ENCODE measurements at regions not wholly inside any gene's neighbourhood (a gene's known extent, or its start where the extent isn't known, plus 50 kb on each side); places are given as distances from the start of the nearest gene placed in this dataset.
"Not testable (repeated sequence)": the region's sequence is repeated elsewhere in the genome, so short reads cannot be mapped to it uniquely, and the experiment has no call there.

DNA sequence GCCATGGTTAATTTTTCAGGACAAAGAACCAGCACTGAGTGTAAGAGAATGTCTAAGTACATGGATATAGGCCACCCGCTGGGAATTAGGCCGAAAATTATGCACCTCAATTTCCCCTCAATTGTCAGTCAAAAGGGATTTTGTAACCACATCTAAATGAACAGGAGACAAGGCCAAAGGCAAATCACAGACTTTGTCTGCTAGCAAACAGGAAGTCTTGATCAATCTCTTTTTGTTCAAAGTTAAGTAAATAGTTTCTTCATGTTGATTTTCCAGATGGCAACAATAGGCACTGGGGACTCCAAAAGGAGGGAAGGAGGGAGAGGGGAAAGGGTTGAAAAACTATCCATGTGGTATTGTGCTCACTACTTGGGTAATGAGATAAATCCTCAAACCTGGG lies 276.0 kb downstream of the COG6 start:
- CTCF ChIA-PET (ENCODE audit: unreplicated experiment) = no interaction called here
- Histone ChIP-seq H4K20me1 (ENCODE audit: insufficient read depth, low read length) (no peaks in the 10 kb centered on the region), H3K4me3 (ENCODE audit: low read depth, low read length, poor library complexity, severe bottlenecking) (no peak overlapping the region), H3K9me2 (ENCODE audit: insufficient read depth, low read length) (no peaks in the 10 kb centered on the region), H3K4me1 (ENCODE audit: insufficient read depth, low read length, poor library complexity, severe bottlenecking) (peaks cover 12% of the 10 kb centered on the region), H2AFZ (ENCODE audit: low read length) (no peak overlapping the region), H3K4me2 (ENCODE audit: low read length) (no peak overlapping the region), H3K9me3 (ENCODE audit: low read length) (no peaks in the 10 kb centered on the region), H3K79me2 (ENCODE audit: insufficient read depth, low read depth, low read length) (no peaks in the 10 kb centered on the region), H3K36me3 (ENCODE audit: insufficient read depth, low read length) (no peaks in the 10 kb centered on the region), H3K27ac (ENCODE audit: low read depth, low read length, poor library complexity, severe bottlenecking) (no peak overlapping the region)
- TF ChIP-seq EZH2phosphoT487 (IDR thresholded peaks at IDR 0.05; ENCODE audit: borderline replicate concordance, low read depth, low read length) (no peak), CTCF (conservative IDR thresholded peaks at IDR 0.05; ENCODE audit: low read length) (no peak)
- intact Hi-C loops (cut with micrococcal nuclease; ENCODE audit: unreplicated experiment) = no loop called here
- no peak for DNase-seq (ENCODE audit: low spot score)
- no TSS peak for BruUV-seq (replicated peaks)
- POLR2A ChIA-PET = no interaction called here

- H3K4me3 ChIP-seq (ENCODE audit: low read depth, low read length, poor library complexity, severe bottlenecking); H3K79me2 ChIP-seq (ENCODE audit: insufficient read depth, low read depth, low read length); intact Hi-C loops (cut with micrococcal nuclease; ENCODE audit: unreplicated experiment); H3K27ac ChIP-seq (ENCODE audit: low read depth, low read length, poor library complexity, severe bottlenecking); BruUV-seq (replicated peaks); H3K4me2 ChIP-seq (ENCODE audit: low read length); H3K36me3 ChIP-seq (ENCODE audit: insufficient read depth, low read length); H3K9me2 ChIP-seq (ENCODE audit: insufficient read depth, low read length); CTCF ChIA-PET (ENCODE audit: unreplicated experiment); DNase-seq (ENCODE audit: low spot score); H2AFZ ChIP-seq (ENCODE audit: low read length); H4K20me1 ChIP-seq (ENCODE audit: insufficient read depth, low read length); POLR2A ChIA-PET; H3K9me3 ChIP-seq (ENCODE audit: low read length): not testable (repeated sequence)
- peaks cover 12% of the 10 kb centered on the region for H3K4me1 ChIP-seq (ENCODE audit: insufficient read depth, low read length, poor library complexity, severe bottlenecking)
These were observed 277.1 kb downstream of the COG6 start for GRCh38 chr13:39932514-39932913.

- H3K27ac ChIP-seq (ENCODE audit: low read depth, low read length, poor library complexity, severe bottlenecking) = no peak overlapping the region
- BruUV-seq (replicated peaks) = no TSS peak
- H3K9me3 ChIP-seq (ENCODE audit: low read length) = no peaks in the 10 kb centered on the region
- no peaks in the 10 kb centered on the region for H3K9me2 ChIP-seq (ENCODE audit: insufficient read depth, low read length)
- H3K4me1 ChIP-seq (ENCODE audit: insufficient read depth, low read length, poor library complexity, severe bottlenecking) = peaks cover 9% of the 10 kb centered on the region
- no peak overlapping the region for H3K4me3 ChIP-seq (ENCODE audit: low read depth, low read length, poor library complexity, severe bottlenecking)
- ChIA-PET POLR2A (no interaction called here), CTCF (ENCODE audit: unreplicated experiment) (no interaction called here)
- TF ChIP-seq CTCF (conservative IDR thresholded peaks at IDR 0.05; ENCODE audit: low read length) (no peak), EZH2phosphoT487 (IDR thresholded peaks at IDR 0.05; ENCODE audit: borderline replicate concordance, low read depth, low read length) (no peak)
- DNase-seq (ENCODE audit: low spot score) = no peak
- no peak overlapping the region for H2AFZ ChIP-seq (ENCODE audit: low read length)
- H3K79me2 ChIP-seq (ENCODE audit: insufficient read depth, low read depth, low read length) = no peaks in the 10 kb centered on the region
- H3K36me3 ChIP-seq (ENCODE audit: insufficient read depth, low read length) = no peaks in the 10 kb centered on the region
- no peak overlapping the region for H3K4me2 ChIP-seq (ENCODE audit: low read length)
- H4K20me1 ChIP-seq (ENCODE audit: insufficient read depth, low read length) = no peaks in the 10 kb centered on the region
- intact Hi-C loops (cut with micrococcal nuclease; ENCODE audit: unreplicated experiment) = no loop called here
These were observed 279.7 kb downstream of the COG6 start for GRCh38 chr13:39935155-39935554.
